GM12892 (cell line): ENCODE measurements at regions not wholly inside any gene's neighbourhood (a gene's known extent, or its start where the extent isn't known, plus 50 kb on each side); places are given as distances from the start of the nearest gene placed in this dataset.

Source experiments
- POLR2A ChIP-seq: IDR thresholded peaks from 2 replicates; pipeline ENCODE4 v1.6.1; 2011; ENCODE audit warnings: low read depth, low read length, control low read depth
- POLR2AphosphoS5 ChIP-seq: IDR thresholded peaks from 2 replicates; pipeline ENCODE4 v1.6.1; 2011; ENCODE audit warnings: low read depth, low read length, control low read depth

DNA sequence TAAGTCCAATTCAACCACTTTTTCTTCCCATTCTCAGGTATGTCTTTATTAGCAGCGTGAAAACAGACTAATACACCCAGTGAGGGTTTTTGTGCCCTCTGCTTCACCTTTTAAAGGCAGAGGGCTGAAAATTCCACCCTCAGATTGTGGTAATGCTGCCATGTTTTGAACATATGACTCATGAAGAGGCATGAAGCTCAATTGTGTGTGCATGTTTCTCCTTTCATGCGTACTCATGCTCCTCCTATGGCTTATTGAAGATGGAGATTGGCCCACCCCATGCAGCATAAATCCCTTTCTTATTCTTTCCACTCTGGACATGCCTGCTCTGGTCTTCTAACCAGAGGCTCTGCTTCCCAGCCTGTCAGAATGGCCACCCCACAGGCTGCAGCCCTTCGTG, 168.0 kb upstream of the PRKCQ start:
- no peak for TF ChIP-seq POLR2AphosphoS5
- TF ChIP-seq POLR2A = no peak
